NB4 (cell line): ENCODE measurements at regions not wholly inside any gene's neighbourhood (a gene's known extent, or its start where the extent isn't known, plus 50 kb on each side); places are given as distances from the start of the nearest gene placed in this dataset.

ENCODE experiments used
- CTCF ChIP-seq: IDR thresholded peaks from one replicate; pipeline ENCODE4 v1.5.1; 2012; ENCODE audit warnings: low read depth, low read length
- MAX ChIP-seq: IDR thresholded peaks from 2 replicates; pipeline ENCODE4 v1.6.1; 2011; ENCODE audit warnings: low read depth, low read length
- MYC ChIP-seq: IDR thresholded peaks from 2 replicates; pipeline ENCODE4 v1.6.1; 2011; ENCODE audit warnings: low read depth, low read length
- POLR2A ChIP-seq: IDR thresholded peaks from 2 replicates; pipeline ENCODE4 v1.6.1; 2011; ENCODE audit warnings: mild to moderate bottlenecking; ENCODE audit not compliant: insufficient read length; ENCODE audit errors: extremely low read depth

- no peak for TF ChIP-seq POLR2A
- no peak for TF ChIP-seq CTCF
- no peak for TF ChIP-seq MAX
- TF ChIP-seq MYC: no peak
Observed at GRCh38 chr6:137736911-137737310, 130.1 kb upstream of the TNFAIP3 start.
